MCF 10A (cell line): ENCODE measurements at regions not wholly inside any gene's neighbourhood (a gene's known extent, or its start where the extent isn't known, plus 50 kb on each side); places are given as distances from the start of the nearest gene placed in this dataset.

Experiments
- BruUV-seq: library from RNA; stranded (reverse); fragments of 400-500 nt; replicated peaks from 2 replicates; lab custom pipeline; 2021; lab: Mats Ljungman, UMichigan
- CTCF ChIA-PET: fragments of 300-600 bp; sonication (Branson Sonifier 250); formaldehyde crosslinking; extraction: SDS; loops from one replicate; lab custom pipeline; 2021; ENCODE audit warnings: antibody characterized with exemption, inconsistent platforms; lab: Yijun Ruan, JAX
- POLR2A ChIA-PET: fragments of 300-600, 350-650 bp; sonication (Branson Sonifier 250); formaldehyde crosslinking; extraction: SDS; loops from one replicate; lab custom pipeline; 2020; ENCODE audit warnings: antibody characterized with exemption, inconsistent platforms; lab: Yijun Ruan, JAX
- DNase-seq: peaks from one replicate; pipeline ENCODE4 v3.0.0-alpha.2; 2018; ENCODE audit not compliant: unreplicated experiment
- H3K27ac Mint-ChIP-seq: one replicate; pipeline ENCODE4 v1.8.0; 2022; ENCODE audit warnings: mild to moderate bottlenecking, low read depth, mixed read lengths; ENCODE audit not compliant: unreplicated experiment
- H3K27me3 Mint-ChIP-seq: one replicate; pipeline ENCODE4 v1.8.0; 2022; ENCODE audit warnings: mixed read lengths; ENCODE audit not compliant: insufficient read depth, unreplicated experiment
- H3K36me3 Mint-ChIP-seq: one replicate; pipeline ENCODE4 v1.8.0; 2022; ENCODE audit warnings: mild to moderate bottlenecking, moderate library complexity, mixed read lengths; ENCODE audit not compliant: insufficient read depth, unreplicated experiment
- H3K4me1 Mint-ChIP-seq: one replicate; pipeline ENCODE4 v1.8.0; 2022; ENCODE audit warnings: mixed read lengths; ENCODE audit not compliant: insufficient read depth, unreplicated experiment
- H3K4me3 Mint-ChIP-seq: one replicate; pipeline ENCODE4 v1.8.0; 2022; ENCODE audit warnings: mild to moderate bottlenecking, moderate library complexity, mixed read lengths; ENCODE audit not compliant: unreplicated experiment
- H3K9me3 Mint-ChIP-seq: one replicate; pipeline ENCODE4 v1.8.0; 2022; ENCODE audit warnings: mixed read lengths; ENCODE audit not compliant: unreplicated experiment
- CTCF ChIP-seq: fragments of 200-600 bp; IDR thresholded peaks from one replicate; pipeline ENCODE4 v1.8.0; 2022; ENCODE audit warnings: antibody characterized with exemption, mild to moderate bottlenecking; ENCODE audit not compliant: unreplicated experiment
- intact Hi-C: fragments of 100-400 bp; cut with micrococcal nuclease; formaldehyde crosslinking; loops from 2 replicates; pipeline ENCODE4 v1.14.1; 2022

DNA sequence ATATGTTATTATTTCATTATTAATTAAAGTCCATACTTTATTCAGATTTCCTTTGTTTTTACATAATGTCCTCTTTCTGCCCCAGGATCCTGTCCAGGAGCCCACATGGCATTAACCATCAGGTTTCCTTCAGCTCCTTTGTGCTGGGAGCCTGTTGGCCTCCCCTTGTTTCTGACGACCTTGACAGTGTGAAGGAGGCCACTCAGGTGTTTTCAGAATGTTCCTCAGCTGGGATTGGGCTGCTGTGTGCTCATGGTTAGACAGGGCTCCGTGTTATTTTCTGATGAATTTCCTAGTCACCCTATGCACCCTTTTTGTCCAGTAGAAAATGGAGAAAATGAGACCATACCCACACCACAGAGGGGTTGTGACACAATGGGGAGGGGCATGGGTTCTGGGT lies 281.0 kb upstream of the FOXF1 start:
- no TSS peak for BruUV-seq
- POLR2A ChIA-PET, result no interaction called here
- DNase-seq, result no peak
- Mint-ChIP-seq H3K4me1 (no peaks in the 10 kb centered on the region), H3K27me3 (peaks cover 41% of the 10 kb centered on the region), H3K9me3 (no peaks in the 10 kb centered on the region), H3K36me3 (no peaks in the 10 kb centered on the region), H3K27ac (no peak overlapping the region), H3K4me3 (no peak overlapping the region)
- CTCF ChIA-PET, result interaction anchor here (1.0 to 1.4 kb wide), 2 partner anchors 289 to 408 kb away, joined by 3 to 4 read pairs; no protein-coding TSS in a partner anchor
- intact Hi-C loops, result no loop called here
- TF ChIP-seq CTCF, result no peak

DNA sequence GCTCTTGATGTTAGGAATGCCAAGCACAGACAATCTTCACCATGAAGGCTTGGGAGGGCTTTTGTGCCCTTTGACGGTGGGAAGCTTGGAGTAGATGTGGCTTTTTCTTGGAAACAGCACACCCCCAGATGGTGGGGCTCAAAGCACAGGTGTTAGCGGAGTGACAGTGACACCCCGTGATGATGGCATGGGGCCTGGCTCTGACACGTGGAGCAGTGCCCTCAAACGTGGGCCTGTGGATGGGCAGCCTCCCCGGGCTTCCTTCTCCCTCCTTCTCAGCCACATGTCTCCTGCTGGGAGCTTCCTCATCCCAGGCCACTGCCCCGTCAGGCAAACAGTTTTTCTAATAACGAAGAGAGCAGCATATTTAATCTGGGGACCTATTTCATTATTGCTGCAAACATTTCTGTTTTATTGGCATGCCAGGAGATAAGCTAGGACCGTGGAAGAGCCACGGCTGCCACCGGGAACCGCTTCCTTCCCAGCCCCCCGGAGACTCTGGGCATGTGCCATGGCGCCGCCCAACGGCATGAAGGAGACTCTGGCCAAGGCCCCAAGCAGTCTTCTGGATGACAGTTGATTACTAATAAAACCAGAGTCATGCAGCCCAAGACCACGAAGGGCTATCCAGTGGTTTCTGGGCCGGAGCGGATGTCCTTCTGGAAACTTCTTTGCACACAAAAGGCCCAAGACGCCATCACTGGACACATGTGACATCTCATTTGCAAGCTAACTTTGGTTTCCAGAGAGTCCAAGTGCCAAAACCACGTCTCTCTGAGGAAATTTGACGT lies 280.3 kb upstream of the FOXF1 start:
- CTCF ChIA-PET, result interaction anchor here (1.0 to 1.4 kb wide), 2 partner anchors 288 to 409 kb away, joined by 3 to 4 read pairs; no protein-coding TSS in a partner anchor
- intact Hi-C loops, result no loop called here
- Mint-ChIP-seq H3K9me3 (no peaks in the 10 kb centered on the region), H3K27me3 (peaks cover 41% of the 10 kb centered on the region), H3K4me3 (no peak overlapping the region), H3K4me1 (no peaks in the 10 kb centered on the region), H3K36me3 (no peaks in the 10 kb centered on the region), H3K27ac (no peak overlapping the region)
- DNase-seq, result no peak
- no peak for TF ChIP-seq CTCF
- POLR2A ChIA-PET, result no interaction called here
- BruUV-seq, result no TSS peak

- H3K27ac Mint-ChIP-seq, result no peak overlapping the region
- no peak for DNase-seq
- no TSS peak for BruUV-seq
- intact Hi-C loops, result no loop called here
- no peak overlapping the region for H3K4me3 Mint-ChIP-seq
- H3K4me1 Mint-ChIP-seq, result no peaks in the 10 kb centered on the region
- TF ChIP-seq CTCF, result no peak
- ChIA-PET CTCF (no interaction called here), POLR2A (interaction anchor here (0.8 kb wide), 1 partner anchor 9 kb away, joined by 3 read pairs; no protein-coding TSS in a partner anchor)
- H3K27me3 Mint-ChIP-seq, result peaks cover 41% of the 10 kb centered on the region
- H3K36me3 Mint-ChIP-seq, result no peaks in the 10 kb centered on the region
- no peaks in the 10 kb centered on the region for H3K9me3 Mint-ChIP-seq
Observed at GRCh38 chr16:86231321-86231995, 278.9 kb upstream of the FOXF1 start.

- no TSS peak for BruUV-seq
- H3K4me3 Mint-ChIP-seq, result no peak overlapping the region
- no peak for DNase-seq
- intact Hi-C loops, result no loop called here
- H3K4me1 Mint-ChIP-seq, result no peaks in the 10 kb centered on the region
- H3K27me3 Mint-ChIP-seq, result peaks cover 41% of the 10 kb centered on the region
- ChIA-PET CTCF (no interaction called here), POLR2A (no interaction called here)
- no peak overlapping the region for H3K27ac Mint-ChIP-seq
- no peaks in the 10 kb centered on the region for H3K9me3 Mint-ChIP-seq
- TF ChIP-seq CTCF, result no peak
- H3K36me3 Mint-ChIP-seq, result no peaks in the 10 kb centered on the region
Observed at GRCh38 chr16:86231996-86232350, 278.4 kb upstream of the FOXF1 start.
